ENCODE measurements at regions not wholly inside any gene's neighbourhood (a gene's known extent, or its start where the extent isn't known, plus 50 kb on each side); places are given as distances from the start of the nearest gene placed in this dataset.

DNA sequence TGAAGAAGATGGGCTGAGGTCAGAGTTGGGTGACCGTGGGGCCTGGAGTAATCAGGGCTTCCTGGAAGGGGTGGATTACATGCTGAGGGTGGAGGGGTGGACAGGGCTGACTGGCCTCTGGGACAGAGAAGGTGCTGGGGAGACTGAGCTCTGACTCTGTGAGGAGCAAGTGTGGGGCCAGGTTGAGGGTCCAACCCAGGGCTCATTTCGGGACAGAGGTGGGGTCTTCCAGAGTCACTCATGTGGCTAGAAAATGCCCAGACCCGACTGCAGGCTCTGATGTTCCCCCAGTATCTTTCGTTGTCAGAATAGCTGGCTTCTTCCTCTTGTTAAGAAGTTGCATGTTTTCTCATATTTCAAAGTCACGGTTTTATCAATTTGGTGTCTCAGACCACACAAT lies 311.8 kb downstream of the PTPRU start:
- TF ChIP-seq, protein P1, sequence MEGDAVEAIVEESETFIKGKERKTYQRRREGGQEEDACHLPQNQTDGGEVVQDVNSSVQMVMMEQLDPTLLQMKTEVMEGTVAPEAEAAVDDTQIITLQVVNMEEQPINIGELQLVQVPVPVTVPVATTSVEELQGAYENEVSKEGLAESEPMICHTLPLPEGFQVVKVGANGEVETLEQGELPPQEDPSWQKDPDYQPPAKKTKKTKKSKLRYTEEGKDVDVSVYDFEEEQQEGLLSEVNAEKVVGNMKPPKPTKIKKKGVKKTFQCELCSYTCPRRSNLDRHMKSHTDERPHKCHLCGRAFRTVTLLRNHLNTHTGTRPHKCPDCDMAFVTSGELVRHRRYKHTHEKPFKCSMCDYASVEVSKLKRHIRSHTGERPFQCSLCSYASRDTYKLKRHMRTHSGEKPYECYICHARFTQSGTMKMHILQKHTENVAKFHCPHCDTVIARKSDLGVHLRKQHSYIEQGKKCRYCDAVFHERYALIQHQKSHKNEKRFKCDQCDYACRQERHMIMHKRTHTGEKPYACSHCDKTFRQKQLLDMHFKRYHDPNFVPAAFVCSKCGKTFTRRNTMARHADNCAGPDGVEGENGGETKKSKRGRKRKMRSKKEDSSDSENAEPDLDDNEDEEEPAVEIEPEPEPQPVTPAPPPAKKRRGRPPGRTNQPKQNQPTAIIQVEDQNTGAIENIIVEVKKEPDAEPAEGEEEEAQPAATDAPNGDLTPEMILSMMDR (IDR thresholded peaks at IDR 0.05), result no peak
- TF ChIP-seq POLR2A (IDR thresholded peaks at IDR 0.05), result no peak
- no peak for TF ChIP-seq EP300 (IDR thresholded peaks at IDR 0.05)
